ENCODE measurements at regions not wholly inside any gene's neighbourhood (a gene's known extent, or its start where the extent isn't known, plus 50 kb on each side); places are given as distances from the start of the nearest gene placed in this dataset.

- TF ChIP-seq FOXM1 (IDR thresholded peaks at IDR 0.05; ENCODE audit: borderline replicate concordance) (no peak), FOXK2 (IDR thresholded peaks at IDR 0.05) (no peak), BHLHE40 (IDR thresholded peaks at IDR 0.05; ENCODE audit: borderline replicate concordance) (no peak), SP1 (IDR thresholded peaks at IDR 0.05) (no peak), FOXA1 (IDR thresholded peaks at IDR 0.05) (no peak), NFRKB (IDR thresholded peaks at IDR 0.05) (no peak), ZNF384 (IDR thresholded peaks at IDR 0.05) (no peak), L3MBTL2 (conservative IDR thresholded peaks at IDR 0.05) (no peak), PKNOX1 (IDR thresholded peaks at IDR 0.05) (no peak), ARNT (IDR thresholded peaks at IDR 0.05) (no peak)
These were observed 637.7 kb downstream of the SLCO4C1 start for GRCh38 chr5:101658433-101658832.

Measured in HEK293T (cell line).